ENCODE measurements at regions not wholly inside any gene's neighbourhood (a gene's known extent, or its start where the extent isn't known, plus 50 kb on each side); places are given as distances from the start of the nearest gene placed in this dataset.
"Not testable (repeated sequence)": the region's sequence is repeated elsewhere in the genome, so short reads cannot be mapped to it uniquely, and the experiment has no call there.

GRCh38 chr2:160584972-160585494 lies 91.4 kb upstream of the RBMS1 start:
- no peak for DNase-seq

GRCh38 chr2:160590664-160591063 lies 97.1 kb upstream of the RBMS1 start:
- DNase-seq = no peak

- no peak for DNase-seq
Observed at GRCh38 chr2:160592401-160592800, 98.8 kb upstream of the RBMS1 start.

- DNase-seq = no peak
Observed at GRCh38 chr2:160592993-160593392, 99.4 kb upstream of the RBMS1 start.

GRCh38 chr2:160596441-160596840 lies 102.8 kb upstream of the RBMS1 start:
- DNase-seq = no peak

GRCh38 chr2:160600437-160600836 lies 106.8 kb upstream of the RBMS1 start:
- DNase-seq = not testable (repeated sequence)

- DNase-seq = no peak
Observed at GRCh38 chr2:160602073-160602472, 108.5 kb upstream of the RBMS1 start.

GRCh38 chr2:160603771-160604510 lies 110.3 kb upstream of the RBMS1 start:
- no peak for DNase-seq

GRCh38 chr2:160606341-160606740 lies 112.7 kb upstream of the RBMS1 start:
- DNase-seq = no peak

DNA sequence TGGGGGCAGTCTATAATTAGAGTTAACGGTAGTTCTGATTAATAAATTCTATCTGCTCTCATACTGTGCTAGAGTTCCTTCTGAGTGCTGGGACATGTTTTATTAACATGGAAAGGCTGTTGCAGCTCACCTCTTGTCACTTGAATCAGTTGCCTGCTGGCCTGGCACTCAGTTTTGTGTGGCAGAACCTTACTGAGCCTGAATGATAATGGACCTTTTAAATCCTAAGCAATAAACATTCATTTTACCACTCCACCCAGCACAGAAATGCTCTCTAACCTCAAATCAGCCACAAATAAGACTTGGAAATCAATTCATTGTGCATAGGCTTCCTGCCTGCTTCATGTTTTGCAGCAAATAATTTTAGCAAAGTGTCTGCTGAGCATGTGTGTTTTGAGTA lies 115.0 kb upstream of the RBMS1 start:
- no peak for DNase-seq

- no peak for DNase-seq
Observed at GRCh38 chr2:160609346-160609745, 115.7 kb upstream of the RBMS1 start.

DNA sequence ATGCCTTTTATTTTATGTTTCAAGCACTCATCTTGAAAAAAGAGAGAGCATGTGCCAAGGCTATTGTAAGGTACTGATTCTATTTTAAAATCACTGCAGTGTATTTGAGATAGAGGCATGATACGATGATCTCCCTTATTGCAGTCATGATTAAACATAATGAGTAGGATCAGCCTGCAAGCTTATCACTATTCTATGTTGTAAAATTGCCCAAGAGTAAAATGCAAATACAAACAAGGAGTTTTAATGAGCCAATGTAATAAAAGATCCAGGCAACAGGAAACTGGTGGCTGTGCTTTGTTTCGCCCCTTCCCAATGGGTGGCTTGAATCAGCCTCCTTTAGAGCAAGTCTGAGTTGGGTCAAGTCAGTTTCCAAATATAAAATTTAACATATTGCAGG lies 116.4 kb upstream of the RBMS1 start:
- DNase-seq = no peak

DNA sequence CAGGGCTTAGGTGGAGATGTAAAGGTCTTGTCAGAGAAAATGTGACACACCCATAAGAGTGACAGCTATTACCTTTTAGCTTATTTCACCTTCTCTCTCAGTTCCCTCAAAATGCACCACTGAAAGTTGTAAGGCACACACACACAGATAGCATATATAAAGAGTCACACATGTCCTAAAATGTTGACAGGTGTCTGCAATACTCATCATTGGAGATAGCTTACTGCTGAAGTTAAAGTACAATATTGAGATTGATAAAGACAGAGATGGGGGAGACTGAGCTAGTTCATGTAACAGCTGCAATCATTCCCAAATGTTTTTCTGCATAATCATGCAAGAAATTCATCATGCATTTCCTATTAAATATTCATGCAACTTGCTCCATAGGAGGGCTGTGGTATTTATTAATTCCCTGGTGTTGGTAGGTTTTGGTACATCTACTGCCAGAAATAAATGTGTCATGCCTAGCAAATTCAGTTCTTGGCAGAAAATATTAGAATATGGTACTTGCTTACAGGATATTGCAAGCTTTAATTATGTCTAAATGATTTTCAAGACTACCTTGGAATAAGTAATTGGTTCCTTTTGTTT lies 118.8 kb upstream of the RBMS1 start:
- no peak for DNase-seq

DNA sequence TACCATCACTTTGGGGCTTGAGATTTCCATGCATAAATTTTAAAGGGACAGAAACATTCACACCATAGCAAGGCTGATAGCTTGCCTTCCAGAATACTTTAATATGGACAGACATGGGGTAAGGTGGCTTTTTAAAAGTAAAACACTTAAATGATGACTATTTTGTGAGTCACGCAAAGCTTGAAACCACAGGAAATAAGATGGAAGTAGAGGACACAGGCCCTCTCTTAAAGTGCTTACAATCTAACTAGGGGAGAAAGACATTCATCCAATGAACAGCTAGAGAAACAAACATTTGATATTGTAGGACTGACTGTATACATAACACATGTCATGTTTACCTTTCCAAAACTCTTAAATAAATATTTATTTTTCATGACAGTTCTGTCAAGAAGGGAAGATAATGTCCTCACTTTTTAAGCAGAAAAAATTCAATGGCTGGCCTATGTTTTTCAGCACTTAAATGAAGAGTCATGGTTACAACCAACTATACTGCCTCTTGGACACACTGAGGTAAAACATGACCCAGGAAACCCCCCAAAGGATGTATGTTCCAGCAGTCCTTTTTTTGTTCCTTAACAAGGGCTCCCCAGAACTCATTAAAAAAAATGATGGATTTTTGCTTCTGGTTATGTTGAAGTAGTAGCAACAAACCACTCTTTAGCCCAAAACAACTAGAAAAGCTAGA lies 120.0 kb upstream of the RBMS1 start:
- DNase-seq = no peak

GRCh38 chr2:160614391-160614790 lies 120.8 kb upstream of the RBMS1 start:
- DNase-seq = no peak

GRCh38 chr2:160615706-160616105 lies 122.1 kb upstream of the RBMS1 start:
- DNase-seq = no peak

- no peak for DNase-seq
Observed at GRCh38 chr2:160616149-160616548, 122.5 kb upstream of the RBMS1 start.

DNA sequence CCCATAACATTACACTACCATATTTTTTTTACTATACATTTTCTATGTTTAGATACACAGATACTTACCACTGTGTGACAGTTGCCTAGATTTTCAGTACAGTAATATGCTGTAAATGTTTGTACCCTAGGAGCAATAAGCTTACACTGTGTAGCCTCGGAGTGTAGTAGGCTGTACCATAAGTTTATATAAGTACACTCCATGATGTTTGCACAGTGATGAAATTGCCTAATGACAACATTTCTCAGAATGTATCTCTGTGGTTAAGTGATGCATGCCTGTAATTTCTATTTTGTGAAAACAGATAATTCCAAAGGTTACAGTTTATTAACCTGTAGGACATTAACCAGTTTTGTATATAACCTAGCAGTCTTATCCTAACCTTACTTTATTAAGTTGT lies 128.1 kb upstream of the RBMS1 start:
- DNase-seq = no peak

DNA sequence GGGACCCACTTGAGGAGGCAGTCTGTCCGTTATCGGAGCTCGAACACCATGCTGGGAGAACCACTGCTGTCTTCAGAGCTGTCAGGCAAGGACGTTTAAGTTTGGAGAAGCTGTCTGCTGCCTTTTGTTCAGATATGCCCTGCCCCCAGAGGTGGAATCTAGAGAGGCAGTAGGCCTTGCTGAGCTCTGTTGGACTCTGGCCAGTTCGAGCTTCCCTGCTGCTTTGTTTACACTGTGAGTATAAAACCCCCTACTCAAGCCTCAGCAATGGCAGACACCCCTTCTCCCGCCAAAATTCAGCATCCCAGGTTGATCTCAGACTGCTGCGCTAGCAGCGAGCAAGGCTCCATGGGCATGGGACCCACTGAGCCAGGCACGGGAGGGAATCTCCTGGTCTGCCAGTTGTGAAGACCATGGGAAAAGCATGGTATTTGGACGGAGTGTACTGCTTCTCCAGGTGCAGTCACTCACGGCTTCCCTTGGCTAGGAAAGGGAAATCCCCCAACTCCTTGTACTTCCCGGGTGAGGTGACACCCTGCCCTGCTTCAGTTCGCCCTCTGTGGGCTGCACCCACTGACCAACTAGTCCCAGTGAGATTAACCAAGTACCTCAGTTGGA lies 134.5 kb upstream of the RBMS1 start:
- not testable (repeated sequence) for DNase-seq

DNA sequence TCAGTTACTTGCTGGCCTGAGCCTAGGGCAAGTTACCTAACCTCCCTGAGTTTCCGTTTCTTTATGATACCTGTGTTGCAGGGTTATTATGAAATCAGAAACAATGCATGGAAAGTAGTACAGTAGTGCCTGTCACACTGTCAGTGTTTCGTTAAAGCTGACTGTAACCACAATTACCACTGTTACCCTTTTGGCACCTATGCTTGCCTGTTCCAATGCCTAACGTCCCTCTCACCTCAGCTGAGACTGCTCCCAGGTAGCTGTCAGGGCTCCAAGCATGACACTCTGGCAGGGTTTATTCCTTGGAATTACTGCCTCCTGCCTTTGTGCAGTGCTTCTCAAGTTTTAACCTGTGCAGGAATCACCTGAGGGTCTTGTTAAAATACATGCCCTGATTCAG lies 135.2 kb upstream of the RBMS1 start:
- no peak for DNase-seq

GRCh38 chr2:160630801-160631590 lies 137.4 kb upstream of the RBMS1 start:
- DNase-seq = no peak

All from T-helper 9 cell (primary cell).